GM18951 (cell line): ENCODE measurements at regions not wholly inside any gene's neighbourhood (a gene's known extent, or its start where the extent isn't known, plus 50 kb on each side); places are given as distances from the start of the nearest gene placed in this dataset.
"Not testable (repeated sequence)": the region's sequence is repeated elsewhere in the genome, so short reads cannot be mapped to it uniquely, and the experiment has no call there.

Experiments used
- POLR2A ChIP-seq: IDR thresholded peaks from 4 replicates; pipeline ENCODE4 v1.6.1; 2011; ENCODE audit warnings: mild to moderate bottlenecking; ENCODE audit not compliant: insufficient read length, insufficient read depth; ENCODE audit errors: extremely low read depth
- in situ Hi-C: fragments of 300-500 bp; cut with MboI; formaldehyde crosslinking; loops from one replicate; pipeline ENCODE4 v1.12.0; 2022; ENCODE audit warnings: low sequenced_read_pairs, mixed read lengths, inconsistent platforms; ENCODE audit not compliant: unreplicated experiment

DNA sequence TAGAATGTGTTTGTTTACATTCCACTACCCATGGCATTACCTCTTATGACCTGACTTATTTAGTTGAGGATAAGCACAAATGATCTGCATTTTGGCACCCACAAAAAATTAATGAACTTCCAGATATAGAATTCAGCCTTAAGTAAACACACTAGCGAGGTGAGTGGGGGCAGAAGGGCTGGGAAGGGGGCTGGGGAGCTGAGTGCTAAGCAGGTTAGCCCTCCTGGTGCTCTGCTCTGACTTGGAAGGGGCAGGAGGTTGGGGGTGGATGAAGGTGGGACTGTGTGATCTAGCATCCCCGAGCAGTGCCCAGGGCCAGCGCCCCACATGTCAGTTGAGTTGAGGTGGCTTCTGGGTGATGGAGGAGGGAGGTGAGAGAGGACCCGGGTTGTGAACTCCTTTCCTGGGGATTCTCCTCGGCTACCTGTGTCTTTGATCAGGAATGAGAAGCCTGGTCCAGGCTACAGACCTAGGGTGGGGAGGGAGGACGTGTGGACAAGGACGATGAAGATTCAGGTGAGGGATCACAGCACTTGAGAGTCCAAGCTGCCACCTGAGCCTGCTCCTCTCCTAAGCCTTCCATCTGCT lies 178.6 kb upstream of the SMAD3 start:
- in situ Hi-C loops: no loop called here
- no peak for TF ChIP-seq POLR2A

DNA sequence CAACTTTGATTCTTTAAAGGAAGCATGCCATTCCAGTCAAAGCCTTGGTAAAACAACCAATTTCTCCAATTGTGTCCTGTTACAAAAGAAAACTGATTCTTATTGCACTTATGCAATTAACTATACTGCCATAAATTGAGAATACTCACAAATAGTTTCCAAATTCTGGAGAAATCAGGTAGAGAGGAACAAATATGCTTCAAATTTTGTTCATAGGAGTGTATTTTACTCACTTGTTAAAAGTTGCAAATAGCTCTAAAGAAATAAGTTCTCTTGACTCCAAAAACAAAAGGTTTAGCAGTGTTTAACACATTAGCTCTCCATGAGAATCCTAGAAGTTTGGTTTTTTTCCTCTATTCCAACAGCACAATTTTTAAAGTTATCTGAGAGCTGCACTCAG lies 176.1 kb upstream of the SMAD3 start:
- in situ Hi-C loops: not testable (repeated sequence)

DNA sequence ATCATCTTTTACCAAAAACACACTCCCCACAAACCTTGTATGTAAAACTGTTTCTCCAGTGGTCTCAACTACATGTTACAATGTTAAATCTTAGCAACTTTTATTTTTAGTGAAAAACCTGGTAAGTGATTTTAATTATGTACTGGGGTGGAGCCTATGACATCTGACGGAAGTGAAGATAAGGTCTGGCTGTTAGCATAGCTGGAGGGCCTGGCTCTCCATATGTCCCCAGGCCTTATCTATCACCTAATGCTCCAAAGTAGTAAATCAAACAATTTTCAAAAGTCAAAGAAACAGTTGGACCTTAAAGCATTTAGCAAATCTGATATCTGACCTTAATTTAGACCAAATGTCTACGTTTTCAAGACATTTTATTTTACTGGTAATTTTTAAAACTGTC lies 173.6 kb upstream of the SMAD3 start:
- in situ Hi-C loops: no loop called here
- TF ChIP-seq POLR2A: no peak

GRCh38 chr15:66893294-66893693 lies 172.1 kb upstream of the SMAD3 start:
- in situ Hi-C loops: no loop called here
- no peak for TF ChIP-seq POLR2A

DNA sequence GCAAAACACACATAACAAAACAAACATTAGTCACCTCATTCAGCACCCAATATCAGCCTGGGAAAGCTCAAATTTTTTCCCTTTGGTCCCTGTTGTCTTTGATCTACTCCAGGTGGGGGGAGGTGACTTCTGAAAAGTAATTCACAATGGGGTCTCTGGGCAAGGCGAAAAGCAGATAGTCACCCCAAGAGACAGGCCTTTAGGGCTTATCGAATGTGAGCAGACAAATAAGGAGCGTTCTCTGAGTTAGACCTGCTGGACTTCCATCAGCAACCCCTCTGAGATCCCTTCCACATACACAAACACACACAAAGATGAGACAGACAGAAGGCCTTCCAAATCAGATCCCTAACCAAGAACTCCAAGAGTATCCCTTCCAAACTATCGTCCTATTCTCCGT lies 171.0 kb upstream of the SMAD3 start:
- in situ Hi-C loops: no loop called here
- TF ChIP-seq POLR2A: no peak

- in situ Hi-C loops: no loop called here
- TF ChIP-seq POLR2A: no peak
Measured at GRCh38 chr15:66894986-66895780, 170.2 kb upstream of the SMAD3 start.

DNA sequence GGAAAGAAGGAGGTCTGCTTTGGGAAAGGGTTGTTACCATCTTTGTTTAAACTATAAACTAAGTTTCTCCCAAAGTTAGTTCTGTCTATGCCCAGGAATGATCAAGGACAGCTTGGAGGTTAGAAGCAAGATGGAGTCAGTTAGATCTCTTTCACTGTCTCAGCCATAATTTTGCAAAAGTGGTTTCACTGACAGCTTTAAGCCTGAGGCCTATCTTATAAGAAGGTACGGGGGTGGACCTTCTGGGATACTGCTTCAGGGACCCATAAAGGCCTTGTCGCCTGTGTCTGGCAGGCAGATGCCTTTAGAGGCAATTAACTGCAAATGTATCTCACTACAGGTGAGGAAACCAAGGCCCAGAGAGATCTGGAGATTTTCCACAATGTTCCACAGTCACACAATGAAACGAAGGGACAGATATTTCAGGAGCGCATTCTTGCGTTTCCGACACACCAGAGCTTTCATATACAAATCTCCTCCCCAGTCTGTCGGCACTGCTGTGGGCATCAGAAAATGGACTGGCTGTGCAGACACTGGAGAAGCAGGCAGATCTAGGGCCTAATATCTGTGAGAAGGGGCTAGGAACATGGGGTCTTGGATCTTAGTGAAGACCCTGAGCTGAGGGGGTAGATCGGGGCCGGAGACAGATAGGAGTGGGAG lies 169.5 kb upstream of the SMAD3 start:
- no peak for TF ChIP-seq POLR2A
- in situ Hi-C loops: no loop called here

DNA sequence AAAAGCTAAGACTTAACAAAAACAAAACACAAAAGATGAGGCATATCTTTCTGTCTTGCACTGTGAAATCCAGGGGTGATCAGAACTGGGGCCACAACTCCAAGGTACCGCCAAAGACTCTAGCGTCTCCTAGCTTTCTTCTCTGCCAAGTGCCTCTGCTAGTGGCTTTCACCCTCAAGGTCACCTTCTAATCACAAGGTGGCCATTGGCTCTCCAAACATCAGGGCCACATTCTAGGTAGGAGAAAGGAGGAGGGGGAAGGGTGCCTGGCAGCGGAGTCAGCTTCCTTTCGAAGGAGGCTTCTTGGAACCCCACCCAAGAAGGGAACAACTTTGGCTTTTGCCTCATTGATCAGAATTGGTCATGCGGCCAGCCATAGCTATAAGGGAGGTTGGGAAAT lies 168.8 kb upstream of the SMAD3 start:
- no peak for TF ChIP-seq POLR2A
- in situ Hi-C loops: no loop called here

GRCh38 chr15:66897416-66897815 lies 168.0 kb upstream of the SMAD3 start:
- no peak for TF ChIP-seq POLR2A
- in situ Hi-C loops: no loop called here

DNA sequence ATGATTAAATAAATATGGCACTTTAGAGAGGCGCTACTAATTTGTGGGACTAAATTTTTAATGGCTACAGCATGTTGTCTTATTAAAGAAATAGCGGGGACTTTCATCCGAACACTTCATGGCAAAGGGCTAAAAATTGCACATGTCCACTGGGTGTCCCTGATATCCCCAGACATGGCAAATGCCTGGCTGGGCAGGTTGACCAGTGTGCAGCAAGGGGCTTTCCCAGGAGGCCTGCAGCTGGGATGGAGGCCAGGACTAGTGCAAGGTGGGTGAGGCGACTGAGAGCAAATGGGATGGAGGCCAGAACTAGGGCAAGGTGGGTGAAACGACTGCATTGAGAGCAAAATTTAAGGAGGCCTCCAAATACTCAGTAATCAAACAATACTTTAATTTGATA lies 167.4 kb upstream of the SMAD3 start:
- no peak for TF ChIP-seq POLR2A
- in situ Hi-C loops: no loop called here

DNA sequence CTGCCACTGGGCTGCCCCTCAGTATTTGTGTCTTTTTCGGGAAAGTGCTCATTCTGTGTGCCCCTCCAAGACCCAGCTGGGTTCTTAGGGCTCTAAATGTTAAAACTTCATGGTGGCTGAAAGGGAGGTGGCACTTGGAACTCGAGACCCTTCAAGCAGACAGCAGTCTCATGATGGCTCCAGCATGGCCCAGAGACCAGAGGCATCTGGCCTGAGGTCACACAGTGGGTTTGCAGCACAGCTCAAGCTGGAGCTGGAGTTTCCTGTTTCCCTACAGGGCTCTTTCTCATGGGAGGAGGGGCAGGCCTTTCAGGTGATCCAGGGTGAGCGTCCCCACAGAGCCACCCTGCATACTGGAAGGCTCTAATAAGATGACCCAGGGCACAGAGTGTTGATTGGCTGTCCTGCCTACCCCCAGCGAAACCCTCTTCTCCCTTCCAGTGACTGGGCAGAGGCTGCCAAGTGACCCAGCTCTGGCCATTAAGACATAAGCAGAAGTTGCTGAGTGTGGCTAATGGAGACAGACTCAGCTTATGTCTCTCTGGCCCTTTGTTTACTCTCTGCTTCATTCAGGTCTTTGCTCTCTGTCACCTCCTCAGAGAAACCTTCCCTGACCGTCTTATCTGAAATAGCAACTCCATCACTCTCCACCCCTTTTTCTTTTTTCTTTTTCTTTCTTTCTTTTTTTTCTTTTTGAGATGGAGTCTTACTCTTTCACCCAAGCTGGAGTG lies 166.6 kb upstream of the SMAD3 start:
- in situ Hi-C loops: no loop called here
- TF ChIP-seq POLR2A: no peak

- in situ Hi-C loops: no loop called here
- no peak for TF ChIP-seq POLR2A
Measured at GRCh38 chr15:66899555-66900350, 165.6 kb upstream of the SMAD3 start.

DNA sequence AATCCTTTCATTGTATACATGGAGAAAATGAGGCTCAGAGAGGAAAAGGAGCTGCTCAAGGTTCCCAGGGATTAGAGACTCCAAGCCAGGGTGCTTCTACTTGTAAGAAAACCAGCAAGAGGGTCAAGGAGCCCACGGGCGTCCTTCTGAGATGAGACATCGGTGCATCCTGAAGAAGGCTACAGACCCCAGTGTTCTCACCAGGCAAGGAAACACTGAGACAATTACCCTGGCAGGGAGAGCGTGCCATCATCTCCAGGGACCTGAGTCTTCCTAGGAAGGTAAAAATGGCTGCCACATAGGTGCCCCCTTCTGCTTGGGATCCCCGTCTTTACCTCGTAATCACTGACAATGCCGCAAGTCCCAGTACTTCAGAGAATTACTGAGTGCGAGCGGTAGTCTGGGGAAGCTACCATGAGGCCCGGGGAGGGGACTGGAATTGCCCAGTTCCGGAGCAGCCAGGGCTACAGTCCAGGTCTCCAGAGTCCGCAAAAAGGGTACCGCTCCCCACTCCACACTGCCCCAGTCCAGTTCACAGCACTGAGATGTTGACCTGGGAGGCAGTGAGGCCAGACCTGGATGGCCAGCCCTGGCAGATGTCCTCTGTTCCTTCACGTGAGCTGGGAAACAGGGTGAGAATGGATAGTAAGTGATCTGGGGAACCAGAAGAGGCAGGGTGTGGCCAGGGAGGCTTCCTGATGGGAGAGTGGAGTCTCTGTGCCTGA lies 164.7 kb upstream of the SMAD3 start:
- in situ Hi-C loops: no loop called here
- no peak for TF ChIP-seq POLR2A
